Peyer's patch (tissue), 4 donors: ENCODE measurements at regions not wholly inside any gene's neighbourhood (a gene's known extent, or its start where the extent isn't known, plus 50 kb on each side); places are given as distances from the start of the nearest gene placed in this dataset.

Experiments
- DNase-seq, 3 donors: peaks; one replicate each; pipeline ENCODE4 v3.0.0-alpha.2; 2017 to 2019
- H3K27ac ChIP-seq, 4 donors: fragments of 200-600 bp; sonication (generic); one replicate each; pipeline ENCODE4 v1.5.1; 2016 to 2019
- H3K27me3 ChIP-seq, 2 donors: fragments of 200-600 bp; sonication (generic); one replicate each; pipeline ENCODE4 v1.5.1; 2019
- H3K36me3 ChIP-seq, 3 donors: fragments of 200-600 bp; sonication (generic); one replicate each; pipeline ENCODE4 v1.5.1; 2016 to 2019
- H3K4me1 ChIP-seq, 4 donors: fragments of 200-600 bp; sonication (generic); one replicate each; pipeline ENCODE4 v1.5.1; 2016 to 2019
- H3K4me3 ChIP-seq, 4 donors: fragments of 200-600 bp; sonication (generic); 1 replicate in 3 of 4; 2 replicates in 1 of 4; pipeline ENCODE4 v1.5.1; 2016 to 2019; ENCODE audit warnings: mild to moderate bottlenecking in 1 of 4
- H3K9me3 ChIP-seq, 4 donors: fragments of 200-600 bp; sonication (generic); one replicate each; pipeline ENCODE4 v1.5.1; 2016 to 2019; ENCODE audit warnings: mild to moderate bottlenecking in 1 of 4
- POLR2A ChIP-seq, 2 donors: fragments of 450-650 bp; IDR thresholded peaks; one replicate each; pipeline ENCODE4 v1.5.1; 2017; ENCODE audit warnings: antibody characterized with exemption in 2 of 2, mild to moderate bottlenecking in 2 of 2, moderate library complexity in 2 of 2
- TF ChIP-seq, protein P1 (sequence below), 6 experiments: fragments of 450-650 bp in 4 of 6; fragments of 200-600 bp in 2 of 6; sonication (generic) in 1 of 6; IDR thresholded peaks; one replicate each; pipeline ENCODE4 v1.5.1; 2017 to 2019; ENCODE audit warnings: antibody characterized with exemption in 6 of 6, mild to moderate bottlenecking in 3 of 6, moderate library complexity in 1 of 6

DNA sequence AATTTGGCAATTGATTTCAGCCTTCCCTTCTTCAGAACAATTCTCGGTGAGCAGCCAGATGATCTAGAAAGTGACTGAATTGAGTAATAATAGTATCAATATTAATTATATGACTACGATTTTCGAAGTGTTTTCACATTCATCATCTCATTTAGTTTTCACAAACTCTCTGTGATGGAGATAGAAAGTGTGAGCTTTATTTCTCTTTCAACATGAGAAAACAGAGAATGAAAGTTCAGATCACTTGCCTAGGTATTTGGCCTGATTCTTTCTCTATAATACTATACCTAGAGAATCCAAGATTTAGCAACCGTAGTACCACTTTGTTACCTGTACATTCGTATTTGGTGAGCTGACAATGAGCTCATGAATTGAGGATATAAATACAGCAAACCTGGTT, 739.2 kb upstream of the NR2F2 start:
- Histone ChIP-seq H3K27ac (no peak overlapping the region), H3K4me1 (no peaks in the 10 kb centered on the region)

GRCh38 chr15:95591886-95592285, 738.6 kb upstream of the NR2F2 start:
- TF ChIP-seq, protein P1, sequence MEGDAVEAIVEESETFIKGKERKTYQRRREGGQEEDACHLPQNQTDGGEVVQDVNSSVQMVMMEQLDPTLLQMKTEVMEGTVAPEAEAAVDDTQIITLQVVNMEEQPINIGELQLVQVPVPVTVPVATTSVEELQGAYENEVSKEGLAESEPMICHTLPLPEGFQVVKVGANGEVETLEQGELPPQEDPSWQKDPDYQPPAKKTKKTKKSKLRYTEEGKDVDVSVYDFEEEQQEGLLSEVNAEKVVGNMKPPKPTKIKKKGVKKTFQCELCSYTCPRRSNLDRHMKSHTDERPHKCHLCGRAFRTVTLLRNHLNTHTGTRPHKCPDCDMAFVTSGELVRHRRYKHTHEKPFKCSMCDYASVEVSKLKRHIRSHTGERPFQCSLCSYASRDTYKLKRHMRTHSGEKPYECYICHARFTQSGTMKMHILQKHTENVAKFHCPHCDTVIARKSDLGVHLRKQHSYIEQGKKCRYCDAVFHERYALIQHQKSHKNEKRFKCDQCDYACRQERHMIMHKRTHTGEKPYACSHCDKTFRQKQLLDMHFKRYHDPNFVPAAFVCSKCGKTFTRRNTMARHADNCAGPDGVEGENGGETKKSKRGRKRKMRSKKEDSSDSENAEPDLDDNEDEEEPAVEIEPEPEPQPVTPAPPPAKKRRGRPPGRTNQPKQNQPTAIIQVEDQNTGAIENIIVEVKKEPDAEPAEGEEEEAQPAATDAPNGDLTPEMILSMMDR (IDR thresholded peaks at IDR 0.05), result no peak
- TF ChIP-seq POLR2A (IDR thresholded peaks at IDR 0.05), result no peak
- Histone ChIP-seq H3K4me1 (no peaks in the 10 kb centered on the region), H3K27ac (no peak overlapping the region), H3K27me3 (no peaks in the 10 kb centered on the region), H3K36me3 (no peaks in the 10 kb centered on the region), H3K9me3 (no peaks in the 10 kb centered on the region), H3K4me3 (no peak overlapping the region)
- DNase-seq, result no peak

More for the DNA sequence above, 739.2 kb upstream of the NR2F2 start:
- TF ChIP-seq, protein P1 (IDR thresholded peaks at IDR 0.05), result no peak
- TF ChIP-seq POLR2A (IDR thresholded peaks at IDR 0.05), result no peak
- no peak for DNase-seq
- no peaks in the 10 kb centered on the region for H3K9me3 ChIP-seq
- no peaks in the 10 kb centered on the region for H3K27me3 ChIP-seq
- no peaks in the 10 kb centered on the region for H3K36me3 ChIP-seq
- H3K4me3 ChIP-seq, result no peak overlapping the region

DNA sequence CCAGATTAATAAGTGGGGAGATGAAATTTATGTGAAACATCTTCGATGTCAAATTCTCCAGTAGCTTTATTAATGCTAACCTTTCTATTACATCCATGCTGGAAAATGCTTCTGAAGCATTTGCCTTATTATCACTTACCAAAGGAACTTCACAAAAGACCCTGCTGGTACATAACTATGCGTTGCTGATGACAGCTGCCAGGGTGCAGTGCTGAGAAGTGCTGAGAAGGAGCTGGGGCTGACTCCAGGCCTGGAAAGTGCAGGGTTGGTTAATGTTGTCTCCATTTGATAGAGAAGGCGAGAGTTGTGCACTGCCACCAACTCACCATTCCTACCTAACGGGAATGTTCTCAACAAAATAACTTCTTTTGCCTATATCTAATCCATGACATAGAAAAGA, 736.0 kb upstream of the NR2F2 start:
- H3K9me3 ChIP-seq, result no peaks in the 10 kb centered on the region
- DNase-seq, result no peak
- H3K4me1 ChIP-seq, result no peaks in the 10 kb centered on the region
- no peaks in the 10 kb centered on the region for H3K36me3 ChIP-seq
- no peak for TF ChIP-seq POLR2A (IDR thresholded peaks at IDR 0.05)
- TF ChIP-seq, protein P1 (IDR thresholded peaks at IDR 0.05), result no peak
- no peaks in the 10 kb centered on the region for H3K27me3 ChIP-seq
- H3K4me3 ChIP-seq, result no peak overlapping the region
- H3K27ac ChIP-seq, result no peak overlapping the region

GRCh38 chr15:95595759-95596158, 734.7 kb upstream of the NR2F2 start:
- Histone ChIP-seq H3K9me3 (no peaks in the 10 kb centered on the region), H3K27me3 (no peaks in the 10 kb centered on the region), H3K4me1 (no peaks in the 10 kb centered on the region), H3K27ac (no peak overlapping the region), H3K36me3 (no peaks in the 10 kb centered on the region), H3K4me3 (no peak overlapping the region)
- DNase-seq, result no peak
- no peak for TF ChIP-seq POLR2A (IDR thresholded peaks at IDR 0.05)
- TF ChIP-seq, protein P1 (IDR thresholded peaks at IDR 0.05), result no peak

GRCh38 chr15:95596496-95596895, 734.0 kb upstream of the NR2F2 start:
- TF ChIP-seq POLR2A (IDR thresholded peaks at IDR 0.05), result no peak
- TF ChIP-seq, protein P1 (IDR thresholded peaks at IDR 0.05), result no peak
- H3K27me3 ChIP-seq, result no peaks in the 10 kb centered on the region
- no peaks in the 10 kb centered on the region for H3K4me1 ChIP-seq
- H3K9me3 ChIP-seq, result no peaks in the 10 kb centered on the region
- no peak overlapping the region for H3K4me3 ChIP-seq
- no peak for DNase-seq
- no peaks in the 10 kb centered on the region for H3K36me3 ChIP-seq
- no peak overlapping the region for H3K27ac ChIP-seq

DNA sequence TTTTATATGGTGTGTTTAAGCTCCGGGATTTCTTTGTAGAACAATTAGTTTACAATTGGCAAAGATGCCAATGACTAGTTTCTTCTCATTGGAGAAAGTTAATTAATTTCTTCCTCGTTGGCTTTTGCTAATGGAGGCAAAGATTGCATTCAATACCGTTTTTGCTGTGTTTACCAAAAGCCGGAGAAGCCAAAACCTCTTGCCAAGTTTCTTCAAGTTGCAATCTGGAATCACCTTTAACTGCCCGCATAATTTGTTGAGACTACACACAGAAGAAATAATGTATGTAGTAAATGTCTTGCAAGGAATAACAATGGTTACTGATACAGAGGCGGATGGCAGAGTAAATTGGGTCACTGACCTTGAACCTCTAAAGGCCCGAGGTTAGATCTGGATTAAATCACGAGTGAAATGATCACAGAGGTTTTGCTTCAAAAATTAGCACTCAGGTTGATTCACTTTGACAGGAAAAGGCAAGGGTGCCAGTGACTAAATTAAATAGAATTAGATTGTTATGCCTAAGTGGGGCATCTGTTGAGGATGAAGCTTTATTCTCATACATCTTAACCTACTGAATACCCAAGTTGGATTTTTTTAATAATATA, 732.1 kb upstream of the NR2F2 start:
- no peak overlapping the region for H3K4me3 ChIP-seq
- DNase-seq, result no peak
- no peaks in the 10 kb centered on the region for H3K36me3 ChIP-seq
- TF ChIP-seq POLR2A (IDR thresholded peaks at IDR 0.05), result no peak
- TF ChIP-seq, protein P1 (IDR thresholded peaks at IDR 0.05), result no peak
- no peaks in the 10 kb centered on the region for H3K9me3 ChIP-seq
- no peaks in the 10 kb centered on the region for H3K4me1 ChIP-seq
- no peaks in the 10 kb centered on the region for H3K27me3 ChIP-seq
- H3K27ac ChIP-seq, result no peak overlapping the region
